Neural progenitor cell (in vitro differentiated cells): ENCODE measurements at regions not wholly inside any gene's neighbourhood (a gene's known extent, or its start where the extent isn't known, plus 50 kb on each side); places are given as distances from the start of the nearest gene placed in this dataset.

Experiments
- EZH2 ChIP-seq: fragments of 200-600 bp; sonication (generic); IDR thresholded peaks from 2 replicates; pipeline ENCODE4 v1.6.1; 2017; ENCODE audit warnings: antibody characterized with exemption, mild to moderate bottlenecking, moderate library complexity
- TF ChIP-seq, protein P1 (sequence below): fragments of 200-600 bp; sonication (generic); IDR thresholded peaks from 2 replicates; pipeline ENCODE4 v1.5.1; 2017; ENCODE audit warnings: antibody characterized with exemption, mild to moderate bottlenecking

DNA sequence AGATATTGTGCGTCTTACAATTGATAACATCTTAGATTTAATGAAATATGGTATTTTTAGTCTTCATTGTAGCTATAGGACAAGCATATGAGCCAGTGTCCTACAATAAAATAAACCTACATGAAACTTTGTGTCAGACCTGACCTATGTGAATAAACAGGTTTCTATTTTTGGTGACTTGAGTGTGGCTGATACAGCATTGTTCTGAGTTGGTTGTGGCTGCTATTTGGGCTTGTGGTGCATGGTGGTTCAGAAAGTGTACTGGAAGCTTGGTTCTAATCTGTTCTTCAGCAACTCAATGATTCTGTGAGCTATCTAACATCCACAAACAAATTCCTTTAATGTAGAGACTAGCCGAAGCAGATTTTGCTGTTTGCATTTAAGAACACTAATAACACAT, 64.9 kb upstream of the MAP2 start:
- TF ChIP-seq, protein P1, sequence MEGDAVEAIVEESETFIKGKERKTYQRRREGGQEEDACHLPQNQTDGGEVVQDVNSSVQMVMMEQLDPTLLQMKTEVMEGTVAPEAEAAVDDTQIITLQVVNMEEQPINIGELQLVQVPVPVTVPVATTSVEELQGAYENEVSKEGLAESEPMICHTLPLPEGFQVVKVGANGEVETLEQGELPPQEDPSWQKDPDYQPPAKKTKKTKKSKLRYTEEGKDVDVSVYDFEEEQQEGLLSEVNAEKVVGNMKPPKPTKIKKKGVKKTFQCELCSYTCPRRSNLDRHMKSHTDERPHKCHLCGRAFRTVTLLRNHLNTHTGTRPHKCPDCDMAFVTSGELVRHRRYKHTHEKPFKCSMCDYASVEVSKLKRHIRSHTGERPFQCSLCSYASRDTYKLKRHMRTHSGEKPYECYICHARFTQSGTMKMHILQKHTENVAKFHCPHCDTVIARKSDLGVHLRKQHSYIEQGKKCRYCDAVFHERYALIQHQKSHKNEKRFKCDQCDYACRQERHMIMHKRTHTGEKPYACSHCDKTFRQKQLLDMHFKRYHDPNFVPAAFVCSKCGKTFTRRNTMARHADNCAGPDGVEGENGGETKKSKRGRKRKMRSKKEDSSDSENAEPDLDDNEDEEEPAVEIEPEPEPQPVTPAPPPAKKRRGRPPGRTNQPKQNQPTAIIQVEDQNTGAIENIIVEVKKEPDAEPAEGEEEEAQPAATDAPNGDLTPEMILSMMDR: no peak
- no peak for TF ChIP-seq EZH2
